ENCODE measurements at regions not wholly inside any gene's neighbourhood (a gene's known extent, or its start where the extent isn't known, plus 50 kb on each side); places are given as distances from the start of the nearest gene placed in this dataset.

DNA sequence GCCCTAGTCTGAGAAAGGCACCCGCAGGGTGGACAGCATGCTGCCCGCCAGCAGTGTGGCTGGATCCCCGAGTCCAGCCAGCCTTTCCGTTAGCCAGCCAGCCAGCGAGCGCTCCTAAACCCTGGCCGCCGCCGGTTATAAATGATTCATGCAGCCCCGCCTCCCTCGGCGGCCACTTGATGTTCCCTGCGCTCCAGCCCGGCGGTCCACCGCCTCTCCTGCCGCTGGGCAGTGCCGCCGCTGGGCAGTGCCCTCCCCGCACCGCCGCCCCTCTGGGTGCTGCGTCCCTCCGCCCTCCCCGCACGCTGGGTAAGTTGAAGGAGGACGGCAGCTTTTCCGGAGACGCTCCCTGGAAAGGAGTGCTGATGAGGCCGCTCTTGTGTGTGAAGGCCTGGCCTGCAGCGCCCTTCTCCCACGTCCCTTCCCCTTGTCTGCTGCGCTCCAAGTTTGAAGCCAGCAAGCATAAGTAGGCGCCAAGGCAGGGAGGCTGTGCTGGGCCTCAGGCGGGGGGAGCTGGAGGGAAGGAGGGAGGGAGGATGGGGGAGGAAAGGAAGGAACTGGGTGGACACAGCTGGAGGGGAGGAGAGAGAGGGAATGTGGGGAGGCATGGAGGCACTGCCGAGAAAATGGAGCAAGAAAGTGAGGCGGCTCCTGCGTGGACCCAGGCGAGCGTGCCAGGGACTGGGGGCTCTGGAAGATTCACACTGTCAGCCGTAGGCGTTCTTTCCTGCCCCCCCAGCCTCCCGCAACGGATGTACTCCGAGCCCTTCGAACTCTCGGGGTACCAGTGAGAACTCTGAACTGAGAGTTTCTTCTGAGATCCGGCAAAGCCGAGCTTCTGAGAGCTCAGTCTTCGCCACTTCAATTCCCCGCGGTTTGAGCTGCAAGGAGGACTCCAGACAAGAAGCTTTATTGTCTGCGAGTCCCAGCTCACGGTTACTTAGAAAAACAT lies 131.9 kb downstream of the GLI2 start:
- no peak for DNase-seq

DNA sequence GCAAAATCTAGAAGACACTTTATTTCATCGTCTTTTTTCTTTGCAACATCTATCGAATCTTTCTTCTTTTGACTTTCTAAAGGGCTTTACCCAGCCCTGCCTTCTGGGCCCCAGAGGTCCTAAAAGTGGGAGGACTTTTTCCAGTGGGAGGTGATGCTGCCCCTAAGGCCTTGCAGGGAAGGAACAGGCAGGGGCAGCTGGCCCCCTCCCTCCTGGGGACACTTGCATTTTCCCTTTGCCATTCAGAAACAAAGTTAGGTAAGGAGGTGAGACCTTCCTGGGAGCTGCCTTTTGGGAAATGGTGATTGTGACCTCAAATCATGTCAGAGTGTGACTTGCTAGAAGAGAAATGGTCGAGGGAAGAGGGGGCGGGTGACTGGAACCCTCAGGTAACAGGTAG lies 132.7 kb downstream of the GLI2 start:
- DNase-seq: no peak

GRCh38 chr2:120869036-120869729 lies 133.5 kb downstream of the GLI2 start:
- DNase-seq: no peak

DNA sequence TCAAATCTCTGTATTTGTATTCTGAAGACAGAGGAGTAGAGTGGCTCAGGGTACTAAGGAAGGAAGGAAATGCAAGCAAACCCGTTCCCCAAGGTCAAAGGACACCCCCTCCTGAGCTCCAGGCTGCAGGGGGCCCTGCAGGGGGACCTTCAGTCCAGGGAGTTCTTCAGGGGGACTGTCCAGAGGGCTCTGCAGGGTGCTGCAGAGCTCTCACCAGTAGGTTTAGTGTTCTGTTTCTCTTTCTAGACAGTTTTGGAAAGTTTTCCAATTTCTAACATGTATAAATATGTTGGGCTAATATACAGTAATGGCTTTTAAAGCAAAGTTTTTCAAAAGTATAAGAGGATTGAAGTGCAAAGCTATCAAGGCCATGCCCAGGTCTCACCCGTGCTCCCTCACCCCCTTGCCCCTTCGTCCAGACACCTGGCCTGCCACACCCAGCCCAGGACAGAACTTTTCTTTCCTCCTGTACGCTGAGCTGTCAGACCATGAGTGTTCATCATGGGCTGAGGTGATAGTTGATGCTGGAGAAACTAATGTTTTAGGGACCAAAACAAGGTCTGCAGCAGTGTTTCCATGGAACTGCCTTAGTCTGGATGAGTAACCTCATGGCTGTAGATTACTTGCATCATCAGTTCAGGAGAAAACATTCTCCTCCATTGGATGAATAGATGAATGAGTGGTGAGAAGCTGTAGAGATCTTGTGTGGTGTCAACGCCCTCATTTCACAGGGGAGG lies 134.2 kb downstream of the GLI2 start:
- DNase-seq: no peak

DNA sequence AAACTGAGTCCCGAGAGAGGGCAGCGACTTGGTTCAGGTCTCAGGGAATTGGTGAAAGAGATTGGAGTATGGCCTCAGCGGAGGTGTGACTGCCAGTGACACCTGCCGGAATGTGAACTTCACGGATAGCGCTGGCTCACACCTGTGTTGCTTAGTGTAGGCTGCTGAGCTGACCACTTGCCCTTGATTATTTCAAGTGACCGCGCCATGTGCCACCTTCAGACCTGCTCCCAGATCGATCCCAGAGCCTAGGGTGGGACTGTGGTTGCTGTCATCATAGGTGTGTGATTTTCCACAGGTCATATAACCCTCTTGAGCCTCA lies 134.8 kb downstream of the GLI2 start:
- no peak for DNase-seq

DNA sequence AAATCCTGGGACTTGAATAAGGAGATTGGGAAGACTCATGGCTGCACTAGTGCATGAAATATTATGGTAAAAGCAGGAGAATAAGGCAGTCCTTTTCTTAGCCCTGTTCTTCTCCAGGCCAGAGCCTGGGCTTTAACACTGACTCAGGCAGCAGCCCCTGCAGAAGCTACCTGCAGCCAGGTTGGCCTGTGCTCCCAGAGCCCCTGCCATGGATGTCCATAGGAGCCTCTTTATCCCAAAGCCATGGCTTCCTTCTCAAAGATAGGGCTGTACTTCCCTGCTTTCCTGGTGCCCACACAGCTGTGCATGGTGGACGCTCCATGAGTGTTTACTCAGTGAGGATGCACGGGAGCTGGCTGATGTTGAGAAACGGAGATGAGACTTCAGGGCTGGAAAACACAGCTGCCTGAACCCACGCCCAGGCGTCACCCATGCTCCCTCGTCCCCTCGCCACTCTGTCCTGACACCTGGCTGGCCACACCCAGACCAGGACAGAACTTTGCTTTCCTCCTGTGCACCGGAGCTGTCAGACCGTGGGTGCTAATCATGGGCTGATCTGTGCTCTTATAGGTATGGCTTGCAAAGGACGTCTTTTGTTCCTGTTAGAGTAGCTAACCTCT lies 135.5 kb downstream of the GLI2 start:
- DNase-seq: no peak

DNA sequence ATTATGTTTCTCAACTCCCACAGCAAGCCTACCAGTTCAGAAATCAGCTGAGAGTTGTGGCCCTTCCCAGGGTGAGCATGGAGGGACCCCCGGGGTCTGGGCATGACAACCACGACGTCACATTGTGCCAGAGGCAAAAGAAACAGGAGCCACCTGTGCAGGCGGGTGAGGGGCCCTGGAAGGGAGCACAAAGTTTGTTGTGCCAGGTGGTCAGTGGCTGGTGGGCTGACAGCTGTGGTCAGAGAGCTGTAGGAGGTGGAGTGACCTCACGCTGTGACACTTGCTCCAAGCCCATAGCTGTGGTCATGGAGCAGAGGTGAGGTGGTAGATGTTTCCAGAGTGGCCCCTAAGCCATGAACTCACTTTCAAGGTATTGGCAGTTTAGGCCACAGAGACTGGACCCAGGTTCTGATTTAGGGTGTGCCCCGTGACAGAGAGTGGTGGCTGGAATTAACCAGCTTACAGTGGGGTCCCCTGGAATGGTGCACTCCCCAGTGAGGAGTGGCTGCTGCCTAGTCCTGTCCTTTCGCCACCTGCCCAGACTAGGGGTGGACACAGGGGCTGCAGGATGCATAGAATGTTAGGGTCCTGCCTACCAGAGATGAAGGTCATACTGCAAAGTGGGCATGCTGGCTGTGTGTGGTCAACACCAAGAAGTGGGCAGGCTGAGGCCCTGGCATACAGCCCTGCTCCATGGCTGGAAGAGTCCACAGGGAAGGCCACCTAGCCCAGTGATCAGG lies 136.4 kb downstream of the GLI2 start:
- no peak for DNase-seq

GRCh38 chr2:120873958-120874887 lies 138.6 kb downstream of the GLI2 start:
- DNase-seq: no peak

GRCh38 chr2:120874888-120875275 lies 139.2 kb downstream of the GLI2 start:
- DNase-seq: no peak

DNA sequence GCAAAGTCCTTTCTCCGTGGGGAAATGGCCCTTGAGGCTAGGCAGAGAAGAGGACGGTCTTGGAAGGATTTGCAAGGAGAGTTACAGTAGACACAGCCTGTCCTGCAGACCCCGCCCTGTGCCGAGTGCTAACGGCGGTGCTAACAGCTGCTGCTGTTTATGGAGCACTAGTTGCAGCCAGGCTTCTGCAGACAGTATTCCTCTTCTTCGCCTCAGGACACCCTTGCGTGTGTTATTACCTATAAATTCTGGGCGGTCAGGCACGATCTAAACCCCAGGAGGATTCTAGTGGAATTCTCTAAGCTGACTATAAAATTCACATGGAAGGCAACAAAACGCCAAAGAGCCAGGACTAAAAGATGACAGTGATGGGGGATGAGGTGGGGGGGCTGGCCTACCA lies 139.8 kb downstream of the GLI2 start:
- no peak for DNase-seq

- DNase-seq: no peak
Observed at GRCh38 chr2:120876526-120877280, 141.0 kb downstream of the GLI2 start.

DNA sequence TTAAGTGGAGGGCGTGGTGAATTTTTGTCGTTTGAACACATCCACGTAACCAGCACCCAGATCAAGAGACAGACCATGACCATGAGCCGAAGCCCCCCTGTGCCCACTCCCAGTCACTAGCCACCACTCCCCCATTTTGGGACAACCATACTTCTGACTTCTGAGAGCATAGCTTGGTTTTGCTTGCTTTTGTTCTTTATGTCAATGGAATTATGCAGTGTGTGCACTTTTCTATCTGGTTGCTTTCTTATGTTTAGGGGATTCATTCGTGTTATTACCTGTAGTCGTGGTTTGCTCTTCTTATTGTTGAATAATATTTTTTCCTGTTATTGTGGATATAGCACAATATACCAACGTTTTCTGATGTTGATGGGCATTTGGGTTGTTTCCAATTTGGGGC lies 141.7 kb downstream of the GLI2 start:
- no peak for DNase-seq

GRCh38 chr2:120878970-120879369 lies 143.3 kb downstream of the GLI2 start:
- DNase-seq: no peak

DNA sequence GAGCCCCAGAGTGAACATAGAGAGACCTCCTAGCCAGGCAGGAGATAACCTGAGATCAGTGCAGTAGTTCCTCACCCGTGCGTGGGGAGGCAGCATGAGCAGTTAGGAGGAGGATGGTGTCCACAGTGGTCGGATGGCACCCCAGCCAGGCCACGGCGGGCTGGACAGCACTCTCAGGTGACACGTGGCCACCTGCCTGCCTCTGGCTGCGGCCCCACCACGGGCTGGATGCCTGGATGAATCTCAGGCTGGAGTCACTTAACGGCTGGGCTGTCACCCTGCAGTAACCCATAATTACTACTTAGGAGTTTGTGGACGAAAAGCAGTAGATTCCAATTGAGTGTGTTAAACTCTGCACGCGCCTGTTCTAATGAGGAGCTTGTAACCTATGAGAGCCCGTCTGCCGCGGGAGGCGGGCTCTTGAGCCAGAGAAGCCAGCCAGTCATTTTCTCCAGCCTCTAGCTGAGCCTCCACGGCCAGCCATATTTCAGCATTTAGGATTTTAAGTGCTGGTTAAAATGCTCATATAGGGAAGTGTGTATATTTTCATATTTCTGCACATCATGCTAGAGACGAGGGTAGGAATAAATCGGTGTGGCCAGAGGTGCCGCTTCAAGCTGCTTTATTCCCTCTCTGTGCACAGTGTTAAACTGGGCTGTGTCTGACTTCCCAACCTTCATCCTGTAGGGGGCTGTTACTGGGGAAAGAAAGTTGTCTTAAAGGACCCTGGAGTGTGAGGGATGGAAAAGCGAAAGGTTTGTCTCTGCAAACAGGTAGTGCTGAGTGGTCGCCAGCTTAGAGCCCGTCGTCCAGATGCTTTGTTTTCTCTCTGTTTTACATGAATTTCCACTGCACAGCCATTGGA lies 144.0 kb downstream of the GLI2 start:
- DNase-seq: no peak

GRCh38 chr2:120880381-120880780 lies 144.7 kb downstream of the GLI2 start:
- DNase-seq: no peak

GRCh38 chr2:120881981-120882788 lies 146.5 kb downstream of the GLI2 start:
- no peak for DNase-seq

GRCh38 chr2:120883607-120884440 lies 148.2 kb downstream of the GLI2 start:
- DNase-seq: no peak

All from activated effector memory CD4-positive, alpha-beta T cell treated with Interleukin-2 at 50 U/mL for 16 hours (primary cell).